ENCODE measurements at regions not wholly inside any gene's neighbourhood (a gene's known extent, or its start where the extent isn't known, plus 50 kb on each side); places are given as distances from the start of the nearest gene placed in this dataset.

DNA sequence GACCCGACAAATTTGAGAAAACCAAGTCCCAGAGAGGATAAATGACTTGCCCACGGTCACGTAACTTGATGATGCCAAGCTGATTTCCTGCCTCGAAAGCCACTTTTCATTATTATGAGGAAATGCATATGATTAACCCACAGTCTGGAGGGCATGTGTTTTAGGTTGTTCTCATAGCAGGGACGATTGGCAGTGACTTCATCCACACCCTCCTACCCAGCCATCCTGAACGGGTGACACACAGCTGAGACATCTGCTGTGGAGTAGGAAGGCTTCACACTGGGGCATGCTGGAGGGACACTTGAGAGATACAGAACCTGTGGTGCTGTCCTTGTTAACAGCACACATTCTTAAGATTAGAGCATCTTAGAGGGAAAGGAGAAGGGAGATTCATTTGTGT lies 65.4 kb upstream of the WDFY2 start:
- DNase-seq: no peak

DNA sequence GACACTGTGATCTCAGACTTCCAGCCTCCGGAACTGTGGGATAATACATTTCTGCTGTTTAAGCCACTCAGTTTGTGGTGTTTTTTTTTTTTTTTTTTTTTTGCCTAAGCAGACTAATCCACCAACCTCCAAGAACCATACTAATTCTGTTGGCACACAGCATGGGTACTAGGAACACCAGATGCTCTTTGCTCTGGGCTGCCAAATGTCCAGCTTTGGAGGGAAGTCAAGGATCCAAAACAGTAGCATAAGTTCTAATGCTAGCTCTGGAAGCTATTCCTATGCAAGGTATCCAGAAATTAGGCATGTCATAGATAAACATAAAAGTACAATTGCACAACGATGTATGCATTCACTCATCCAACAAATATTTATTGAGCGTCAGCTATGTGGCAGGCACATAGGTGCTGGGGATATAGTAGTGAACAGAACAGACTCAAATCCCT lies 64.5 kb upstream of the WDFY2 start:
- DNase-seq: no peak

GRCh38 chr13:51520524-51520923 lies 63.7 kb upstream of the WDFY2 start:
- no peak for DNase-seq

- peak; percentile 93 for DNase-seq
These were observed 61.2 kb upstream of the WDFY2 start for GRCh38 chr13:51523082-51523518.

DNA sequence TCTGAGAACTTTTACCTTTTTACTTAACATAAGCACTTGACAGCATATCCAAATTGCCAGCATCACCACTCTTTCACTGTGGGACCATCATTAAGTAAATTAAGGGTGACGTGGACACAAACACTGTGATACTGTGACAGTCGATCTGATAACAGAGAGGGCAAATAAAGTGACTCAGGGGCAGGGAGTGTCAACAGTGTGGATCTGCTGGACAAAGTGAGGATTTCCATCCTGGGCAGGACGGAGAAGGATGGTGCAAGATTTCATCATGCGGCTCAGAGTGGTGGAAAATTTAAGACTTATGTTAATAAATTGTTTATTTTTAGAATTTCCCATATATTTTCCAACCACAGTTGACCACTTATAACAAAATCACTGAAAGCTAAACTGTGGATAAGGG lies 60.0 kb upstream of the WDFY2 start:
- DNase-seq: no peak

DNA sequence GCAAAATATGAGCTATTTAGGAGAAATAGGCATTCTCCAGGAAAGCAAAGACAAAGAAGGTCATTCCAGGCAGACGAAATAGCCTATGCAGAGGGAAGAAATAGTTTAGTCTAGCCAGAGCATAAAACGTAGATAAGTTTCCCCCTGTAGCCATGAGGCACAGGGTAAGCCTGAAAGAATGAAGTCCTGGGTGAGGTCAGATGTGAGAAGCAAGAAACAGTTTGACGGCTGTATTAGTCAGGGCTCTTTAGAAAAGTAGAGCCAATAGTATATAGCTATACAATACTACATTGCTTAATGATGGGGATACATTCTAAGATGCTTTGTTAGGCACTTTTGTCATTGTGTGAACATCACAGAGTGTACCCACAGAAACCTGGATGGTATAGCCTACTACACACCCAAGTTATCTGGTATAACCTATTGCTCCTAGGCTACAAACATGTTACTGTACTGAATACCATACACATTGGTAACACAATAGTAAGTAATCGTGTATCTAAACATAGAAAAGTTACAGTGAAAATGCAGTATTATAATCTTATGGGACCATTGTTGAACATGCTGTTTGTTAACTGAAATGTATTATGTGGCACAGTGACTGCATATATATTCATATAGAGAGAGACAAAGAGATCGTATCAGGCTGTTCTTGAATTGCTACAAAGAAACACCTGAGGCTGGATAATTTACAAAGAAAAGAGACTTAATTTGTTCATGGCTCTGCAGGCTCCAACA lies 59.3 kb upstream of the WDFY2 start:
- no peak for DNase-seq

DNA sequence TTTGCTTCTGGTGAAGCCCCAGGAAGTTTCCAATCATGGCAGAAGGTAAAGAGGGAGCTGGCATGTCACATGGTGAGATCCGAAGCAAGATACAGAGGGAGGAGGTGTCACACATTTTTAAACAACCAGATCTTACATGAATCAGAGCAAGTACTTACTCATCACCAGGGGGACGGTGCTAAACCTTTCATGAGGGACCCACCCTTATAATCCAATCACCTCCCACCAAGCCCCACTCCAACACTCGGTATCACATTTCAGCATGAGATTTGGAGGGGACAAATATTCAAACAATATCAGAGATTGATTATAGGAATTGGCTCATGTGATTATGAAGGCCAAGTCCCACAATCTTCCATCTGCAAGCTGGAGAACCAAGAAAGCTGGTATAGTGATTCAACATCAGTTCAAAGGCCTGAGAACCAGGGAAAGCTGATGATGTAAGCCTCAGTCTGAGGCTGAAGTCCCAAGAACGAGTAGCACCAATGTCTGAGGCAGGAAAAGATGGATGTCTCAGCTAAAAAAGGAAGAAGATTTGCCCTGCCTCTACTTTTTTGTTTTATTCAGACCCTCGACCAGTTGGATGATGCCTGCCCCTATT lies 58.6 kb upstream of the WDFY2 start:
- no peak for DNase-seq

DNA sequence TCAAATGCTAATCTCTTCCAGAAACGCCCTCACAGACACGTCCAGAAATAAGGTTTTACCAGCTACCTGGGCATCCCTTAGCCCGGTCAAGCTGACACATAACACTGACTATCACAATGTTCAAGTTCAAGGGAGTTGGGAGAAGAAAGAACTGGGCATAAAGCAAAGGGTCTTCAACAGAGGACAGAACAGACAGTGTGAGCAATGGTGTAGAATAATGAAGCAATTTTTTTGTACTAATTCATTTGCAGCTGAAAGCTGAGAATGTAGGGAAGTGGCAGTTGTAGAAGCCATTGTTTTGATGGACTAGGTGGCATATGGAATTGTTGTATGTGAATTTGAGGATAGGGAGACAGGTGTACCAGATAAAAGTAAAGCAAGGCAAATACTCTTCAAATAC lies 58.1 kb upstream of the WDFY2 start:
- no peak for DNase-seq

GRCh38 chr13:51532736-51533197 lies 51.5 kb upstream of the WDFY2 start:
- DNase-seq: no peak

GRCh38 chr13:51534041-51534817 lies 50.0 kb upstream of the WDFY2 start:
- DNase-seq: no peak

All from GDM1 (cell line).